NCI-H2171 treated with DMSO at 0.1 percent for 48 hours (cell line): ENCODE measurements at regions not wholly inside any gene's neighbourhood (a gene's known extent, or its start where the extent isn't known, plus 50 kb on each side); places are given as distances from the start of the nearest gene placed in this dataset.

Experiments
- DNase-seq: peaks from one replicate; lab custom pipeline; 2025; lab: John Stamatoyannopoulos, UW

GRCh38 chr2:103810875-103811274 is 1043.0 kb upstream of the POU3F3 start:
- no peak for DNase-seq

DNA sequence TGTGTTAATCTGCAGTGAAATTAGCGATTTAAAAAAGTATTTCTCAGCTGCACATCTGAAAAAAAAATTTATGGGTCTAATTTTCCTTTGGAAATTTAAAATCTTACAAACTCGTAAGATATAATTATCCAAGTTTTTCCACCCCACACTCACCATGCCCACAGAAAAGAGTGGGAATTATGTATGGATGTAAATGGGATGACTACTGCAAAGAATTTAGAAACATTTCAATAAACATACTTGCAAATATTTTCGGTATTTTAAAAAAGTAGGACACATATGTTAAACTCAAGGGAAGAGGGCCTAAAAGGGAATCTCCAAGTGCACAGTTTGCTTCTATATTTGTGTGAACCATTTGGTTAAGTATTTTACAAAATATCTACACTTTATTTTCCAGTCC is 1039.9 kb upstream of the POU3F3 start:
- DNase-seq: no peak

DNA sequence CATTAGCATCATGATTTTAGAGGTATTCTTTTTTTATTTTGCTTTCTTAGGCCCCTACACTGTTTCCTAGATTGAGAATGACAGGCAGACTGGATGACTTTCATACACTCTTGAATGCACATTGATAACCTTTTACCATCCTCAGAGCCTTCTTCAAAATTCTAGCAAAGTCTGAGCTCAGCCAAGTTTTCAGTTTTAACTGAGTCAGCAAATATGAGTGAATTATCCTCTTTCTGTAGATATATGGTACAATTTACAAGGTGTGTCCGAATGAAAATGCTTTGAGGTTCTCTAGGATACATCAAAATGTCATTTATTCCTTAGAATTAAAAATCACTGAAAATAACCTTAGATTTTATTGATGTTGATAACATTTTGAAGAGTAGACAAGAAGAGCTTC is 1038.2 kb upstream of the POU3F3 start:
- DNase-seq: no peak

DNA sequence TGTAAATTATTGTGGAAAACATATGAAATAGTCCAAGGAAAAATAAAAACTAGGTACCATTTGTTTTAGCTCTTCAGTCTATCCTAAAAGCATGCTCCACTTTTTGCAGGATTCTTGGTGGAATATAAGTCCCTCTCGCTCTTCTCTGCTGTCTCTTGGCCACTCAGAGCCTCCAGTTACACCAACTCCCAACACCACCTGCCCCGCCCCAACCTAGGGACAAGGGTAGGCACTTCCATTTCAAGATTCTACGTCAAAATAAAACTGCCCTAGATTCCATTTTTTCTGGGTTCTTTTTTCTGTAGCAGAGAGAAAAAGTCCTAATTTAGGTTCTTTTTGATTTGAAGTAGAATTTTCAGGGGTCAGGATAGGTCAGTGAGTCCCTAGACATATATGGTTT is 1036.2 kb upstream of the POU3F3 start:
- DNase-seq: no peak

- DNase-seq: no peak
These were observed 1035.7 kb upstream of the POU3F3 start for GRCh38 chr2:103818176-103818575.

GRCh38 chr2:103819599-103819998 is 1034.3 kb upstream of the POU3F3 start:
- DNase-seq: no peak

DNA sequence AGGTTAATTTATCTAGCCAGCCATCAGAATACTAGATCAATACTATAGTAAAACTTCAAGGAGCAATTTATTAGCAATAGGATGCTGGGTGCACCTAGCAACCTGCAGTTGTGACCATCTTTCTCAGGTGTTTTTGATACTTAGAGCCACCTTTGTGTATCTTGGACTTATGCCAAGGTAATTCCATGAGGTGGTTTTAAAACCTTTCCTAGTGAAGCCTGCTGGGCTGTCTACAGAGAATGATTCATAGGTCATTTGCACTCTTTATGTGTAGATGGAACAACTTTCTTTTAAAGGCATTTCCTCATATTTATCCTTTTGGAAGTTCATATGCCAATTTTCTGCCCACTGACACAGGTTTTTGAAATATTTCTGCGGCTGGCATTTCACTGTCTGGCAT is 1030.1 kb upstream of the POU3F3 start:
- no peak for DNase-seq

- DNase-seq: no peak
These were observed 1006.6 kb upstream of the POU3F3 start for GRCh38 chr2:103847276-103847675.

- no peak for DNase-seq
These were observed 994.7 kb upstream of the POU3F3 start for GRCh38 chr2:103859238-103859637.

DNA sequence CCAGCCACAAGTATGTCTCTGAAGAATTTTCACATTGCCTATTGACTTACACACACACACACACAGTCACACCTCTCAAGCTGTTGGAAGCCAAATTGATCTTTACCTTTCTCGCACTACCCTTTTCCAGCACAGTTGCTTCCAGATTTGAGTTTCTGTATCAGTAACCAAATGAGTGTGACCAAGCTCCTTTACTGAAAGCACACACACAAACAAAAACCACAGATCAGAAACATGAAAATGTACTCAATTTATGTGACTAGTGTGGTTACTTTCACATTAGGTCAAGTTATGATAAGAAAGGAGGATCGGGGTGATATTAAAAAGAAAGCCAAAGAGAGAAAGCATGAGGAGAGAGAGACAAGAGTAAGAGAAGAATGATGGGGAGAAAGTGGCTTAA is 993.9 kb upstream of the POU3F3 start:
- DNase-seq: no peak

GRCh38 chr2:103868396-103868795 is 985.5 kb upstream of the POU3F3 start:
- no peak for DNase-seq

- no peak for DNase-seq
These were observed 980.1 kb upstream of the POU3F3 start for GRCh38 chr2:103873716-103874351.

DNA sequence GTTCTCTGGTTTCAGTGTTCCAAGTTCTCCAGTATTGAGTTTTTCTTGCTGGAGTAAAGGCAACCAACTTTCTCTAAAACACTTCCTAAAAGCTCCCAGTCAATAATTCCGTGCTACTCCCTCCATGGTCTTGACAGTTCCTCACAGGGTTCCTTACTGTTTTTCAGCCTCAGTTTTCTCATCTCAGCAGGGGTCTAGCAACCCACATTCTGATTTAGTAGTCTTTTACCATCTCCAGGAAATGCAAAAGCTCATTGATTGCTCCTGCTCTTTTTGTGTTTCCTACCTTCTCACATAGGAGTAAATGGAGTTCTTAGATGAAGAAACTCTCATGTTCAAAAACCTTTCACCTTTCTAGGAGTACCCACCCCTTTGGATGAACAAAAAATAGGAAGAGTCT is 978.8 kb upstream of the POU3F3 start:
- no peak for DNase-seq

- DNase-seq: no peak
These were observed 978.4 kb upstream of the POU3F3 start for GRCh38 chr2:103875531-103875930.

- DNase-seq: no peak
These were observed 977.3 kb upstream of the POU3F3 start for GRCh38 chr2:103876611-103877010.

GRCh38 chr2:103879101-103879500 is 974.8 kb upstream of the POU3F3 start:
- no peak for DNase-seq

DNA sequence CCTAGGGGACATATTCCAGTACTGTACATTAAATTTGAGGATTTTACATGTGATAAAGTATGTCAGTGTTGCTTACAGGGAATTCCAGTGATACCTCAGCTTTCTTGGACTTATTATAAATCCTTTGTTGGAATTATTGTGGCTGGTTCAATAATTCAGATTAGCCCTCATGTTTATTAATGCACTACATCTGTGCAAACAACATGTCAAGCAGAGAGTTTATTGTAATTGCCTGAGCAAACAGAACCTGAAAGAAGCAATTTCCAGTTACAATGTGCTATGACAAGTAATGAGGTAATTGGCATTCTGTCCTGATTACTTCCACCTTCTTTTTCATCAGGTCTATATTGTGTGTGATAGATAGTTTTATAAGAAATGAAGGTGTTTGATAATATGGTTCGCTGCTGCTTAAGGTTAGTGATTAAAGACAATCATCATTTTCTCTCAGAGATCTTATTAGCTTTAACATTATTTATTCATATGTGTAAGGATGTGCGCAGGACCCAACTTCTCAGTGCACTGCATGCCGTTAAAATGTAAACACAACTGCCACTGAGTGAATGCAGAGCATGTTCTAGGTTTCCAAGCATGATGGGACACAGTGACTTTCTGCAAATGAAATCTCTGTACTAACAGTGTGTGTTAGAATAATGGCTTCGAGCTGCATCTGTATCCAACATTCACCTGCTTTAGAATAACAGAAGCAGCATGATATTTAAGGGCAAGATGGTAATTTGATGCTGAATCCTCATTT is 973.7 kb upstream of the POU3F3 start:
- DNase-seq: no peak

DNA sequence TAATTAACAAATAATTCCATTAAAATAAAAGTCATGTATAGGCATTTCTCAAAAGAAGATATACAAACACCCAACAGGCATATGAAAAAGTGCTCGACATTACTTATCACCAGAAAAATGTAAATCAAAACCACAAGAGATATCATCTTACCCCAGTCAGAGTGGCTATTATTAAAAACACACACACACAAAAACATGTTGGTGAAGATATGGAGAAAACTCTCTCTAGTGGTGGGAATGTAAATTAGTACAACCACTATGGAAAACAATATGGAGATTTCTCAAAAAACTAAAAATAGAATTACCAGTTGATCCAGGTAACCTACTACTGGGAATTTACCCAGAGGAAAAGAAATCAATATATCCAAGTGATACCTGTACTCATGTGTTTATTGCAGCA is 966.3 kb upstream of the POU3F3 start:
- no peak for DNase-seq

GRCh38 chr2:103896182-103896581 is 957.7 kb upstream of the POU3F3 start:
- DNase-seq: no peak

DNA sequence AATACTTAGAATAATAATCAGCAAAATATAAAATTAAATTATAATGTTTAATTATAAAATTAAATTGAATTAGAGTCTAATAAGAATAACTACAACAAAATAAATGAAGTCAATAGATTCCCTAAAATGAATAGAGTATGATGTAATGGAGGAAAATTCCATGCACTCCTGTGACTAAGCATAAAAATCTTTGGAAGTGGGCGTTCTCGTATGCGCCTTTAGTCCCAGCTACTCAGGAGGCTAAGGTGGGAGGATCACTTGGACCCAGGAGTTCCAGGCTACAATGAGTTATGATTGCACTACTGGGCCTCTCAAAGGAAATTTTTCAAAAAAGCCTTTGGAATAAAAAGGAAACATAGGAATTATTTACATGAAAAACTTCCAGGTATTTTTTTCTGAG is 955.4 kb upstream of the POU3F3 start:
- no peak for DNase-seq

DNA sequence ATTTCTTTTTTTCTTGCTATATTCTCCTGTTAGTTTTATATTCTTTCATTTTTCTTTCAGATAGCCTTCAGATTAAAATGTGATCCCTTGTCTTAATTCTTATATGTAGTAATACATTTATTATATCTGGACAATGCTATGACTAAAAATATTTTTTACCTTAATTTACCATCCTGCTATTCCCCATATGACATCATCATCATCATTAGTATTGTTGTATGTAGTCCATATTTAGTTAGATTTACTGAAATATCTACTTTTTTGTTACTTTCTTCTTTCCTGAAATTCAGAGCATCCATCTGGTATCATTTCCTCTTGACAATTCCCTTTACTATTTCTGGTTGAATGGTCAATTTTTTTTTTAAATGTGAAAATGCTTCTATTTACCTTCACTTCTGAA is 951.6 kb upstream of the POU3F3 start:
- no peak for DNase-seq

- no peak for DNase-seq
These were observed 932.8 kb upstream of the POU3F3 start for GRCh38 chr2:103921161-103921560.

GRCh38 chr2:103942199-103942598 is 911.7 kb upstream of the POU3F3 start:
- no peak for DNase-seq

DNA sequence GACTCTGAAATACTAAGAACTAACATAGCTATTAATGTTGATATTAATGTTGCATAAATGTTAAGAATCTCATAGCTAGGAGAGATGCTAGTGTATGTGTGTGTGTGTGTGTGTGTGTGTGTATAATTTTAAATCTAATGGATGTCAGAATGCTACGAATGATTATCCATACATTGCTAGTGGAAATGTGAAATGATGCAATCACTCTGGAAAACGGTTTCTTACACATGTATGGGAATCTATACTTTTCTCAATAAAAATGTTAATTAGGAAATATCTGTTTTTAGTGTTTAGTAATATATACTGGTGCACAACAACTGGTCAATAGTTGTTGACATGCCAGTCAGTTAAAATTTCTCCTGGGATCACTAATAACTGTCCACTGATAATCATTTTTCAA is 908.8 kb upstream of the POU3F3 start:
- no peak for DNase-seq
